ENCODE measurements at regions not wholly inside any gene's neighbourhood (a gene's known extent, or its start where the extent isn't known, plus 50 kb on each side); places are given as distances from the start of the nearest gene placed in this dataset.

- H3K27me3 ChIP-seq (ENCODE audit: control insufficient read depth, insufficient read depth, low read length), result no peaks in the 10 kb centered on the region
- no peaks in the 10 kb centered on the region for H3K4me1 ChIP-seq (ENCODE audit: control insufficient read depth, insufficient read depth, low read length)
- H3K9me3 ChIP-seq (ENCODE audit: control insufficient read depth, insufficient read depth, low read length), result no peaks in the 10 kb centered on the region
- intact Hi-C loops (cut with micrococcal nuclease), result no loop called here
- Mint-ChIP-seq H3K9me3 (no peaks in the 10 kb centered on the region), H3K27ac (no peak overlapping the region), H3K36me3 (no peaks in the 10 kb centered on the region), H3K4me3 (no peak overlapping the region), H3K27me3 (ENCODE audit: low read depth in 2 of 2) (peaks cover 0 to 22% of the 10 kb centered on the region in 2 donors), H3K4me1 (no peaks in the 10 kb centered on the region)
- TF ChIP-seq CTCF (IDR thresholded peaks at IDR 0.05), result no peak
- no peaks in the 10 kb centered on the region for H3K36me3 ChIP-seq (ENCODE audit: control insufficient read depth, insufficient read depth, low read length)
- DNase-seq, result no peak
- no peak overlapping the region for H3K4me3 ChIP-seq (ENCODE audit: low read length)
- H3K27ac ChIP-seq (ENCODE audit: low read length), result no peak overlapping the region
- 93% methylated on average over 2 of the region's 3 CpGs for WGBS (ENCODE audit: insufficient coverage)
- ATAC-seq, result no peak
Observed at GRCh38 chrX:74179990-74180389, 124.0 kb upstream of the ZCCHC13 start.

- Mint-ChIP-seq H3K27ac (no peak overlapping the region), H3K4me1 (no peaks in the 10 kb centered on the region), H3K36me3 (no peaks in the 10 kb centered on the region), H3K9me3 (no peaks in the 10 kb centered on the region), H3K4me3 (no peak overlapping the region), H3K27me3 (ENCODE audit: low read depth in 2 of 2) (peaks cover 0 to 17% of the 10 kb centered on the region in 2 donors)
- no peak for TF ChIP-seq CTCF (IDR thresholded peaks at IDR 0.05)
- no peak for ATAC-seq
- no peaks in the 10 kb centered on the region for H3K4me1 ChIP-seq (ENCODE audit: control insufficient read depth, insufficient read depth, low read length)
- 100% methylated on average over 2 of the region's 4 CpGs for WGBS (ENCODE audit: insufficient coverage)
- DNase-seq, result no peak
- H3K27me3 ChIP-seq (ENCODE audit: control insufficient read depth, insufficient read depth, low read length), result no peaks in the 10 kb centered on the region
- no peaks in the 10 kb centered on the region for H3K9me3 ChIP-seq (ENCODE audit: control insufficient read depth, insufficient read depth, low read length)
- intact Hi-C loops (cut with micrococcal nuclease), result no loop called here
- H3K36me3 ChIP-seq (ENCODE audit: control insufficient read depth, insufficient read depth, low read length), result no peaks in the 10 kb centered on the region
- no peak overlapping the region for H3K27ac ChIP-seq (ENCODE audit: low read length)
- no peak overlapping the region for H3K4me3 ChIP-seq (ENCODE audit: low read length)
Observed at GRCh38 chrX:74179499-74179898, 124.5 kb upstream of the ZCCHC13 start.

GRCh38 chrX:74179071-74179470 lies 124.9 kb upstream of the ZCCHC13 start:
- no peaks in the 10 kb centered on the region for H3K36me3 ChIP-seq (ENCODE audit: control insufficient read depth, insufficient read depth, low read length)
- DNase-seq (no peak), ATAC-seq (no peak)
- no peaks in the 10 kb centered on the region for H3K9me3 Mint-ChIP-seq
- intact Hi-C loops (cut with micrococcal nuclease), result no loop called here
- no peaks in the 10 kb centered on the region for H3K4me1 Mint-ChIP-seq
- no peak for TF ChIP-seq CTCF (IDR thresholded peaks at IDR 0.05)
- H3K27ac Mint-ChIP-seq, result no peak overlapping the region
- WGBS (ENCODE audit: insufficient coverage), result 100% methylated on average over 1 of the region's 1 CpG
- H3K27me3 Mint-ChIP-seq (ENCODE audit: low read depth in 2 of 2), result peaks cover 0 to 16% of the 10 kb centered on the region in 2 donors
- no peaks in the 10 kb centered on the region for H3K9me3 ChIP-seq (ENCODE audit: control insufficient read depth, insufficient read depth, low read length)
- H3K4me1 ChIP-seq (ENCODE audit: control insufficient read depth, insufficient read depth, low read length), result no peaks in the 10 kb centered on the region
- H3K27me3 ChIP-seq (ENCODE audit: control insufficient read depth, insufficient read depth, low read length), result no peaks in the 10 kb centered on the region
- no peak overlapping the region for H3K4me3 Mint-ChIP-seq
- no peaks in the 10 kb centered on the region for H3K36me3 Mint-ChIP-seq
- H3K27ac ChIP-seq (ENCODE audit: low read length), result no peak overlapping the region
- H3K4me3 ChIP-seq (ENCODE audit: low read length), result no peak overlapping the region

GRCh38 chrX:74178536-74178935 lies 125.4 kb upstream of the ZCCHC13 start:
- H3K4me1 ChIP-seq (ENCODE audit: control insufficient read depth, insufficient read depth, low read length), result no peaks in the 10 kb centered on the region
- Mint-ChIP-seq H3K9me3 (no peaks in the 10 kb centered on the region), H3K27ac (no peak overlapping the region), H3K27me3 (ENCODE audit: low read depth in 2 of 2) (peaks cover 0 to 16% of the 10 kb centered on the region in 2 donors), H3K36me3 (no peaks in the 10 kb centered on the region), H3K4me1 (no peaks in the 10 kb centered on the region), H3K4me3 (no peak overlapping the region)
- H3K4me3 ChIP-seq (ENCODE audit: low read length), result no peak overlapping the region
- intact Hi-C loops (cut with micrococcal nuclease), result no loop called here
- TF ChIP-seq CTCF (IDR thresholded peaks at IDR 0.05), result no peak
- no peaks in the 10 kb centered on the region for H3K36me3 ChIP-seq (ENCODE audit: control insufficient read depth, insufficient read depth, low read length)
- H3K9me3 ChIP-seq (ENCODE audit: control insufficient read depth, insufficient read depth, low read length), result no peaks in the 10 kb centered on the region
- ATAC-seq (no peak), DNase-seq (no peak)
- H3K27ac ChIP-seq (ENCODE audit: low read length), result no peak overlapping the region
- H3K27me3 ChIP-seq (ENCODE audit: control insufficient read depth, insufficient read depth, low read length), result no peaks in the 10 kb centered on the region
- WGBS (ENCODE audit: insufficient coverage), result 81% methylated on average over 10 of the region's 12 CpGs
